ENCODE measurements at regions not wholly inside any gene's neighbourhood (a gene's known extent, or its start where the extent isn't known, plus 50 kb on each side); places are given as distances from the start of the nearest gene placed in this dataset.

DNA sequence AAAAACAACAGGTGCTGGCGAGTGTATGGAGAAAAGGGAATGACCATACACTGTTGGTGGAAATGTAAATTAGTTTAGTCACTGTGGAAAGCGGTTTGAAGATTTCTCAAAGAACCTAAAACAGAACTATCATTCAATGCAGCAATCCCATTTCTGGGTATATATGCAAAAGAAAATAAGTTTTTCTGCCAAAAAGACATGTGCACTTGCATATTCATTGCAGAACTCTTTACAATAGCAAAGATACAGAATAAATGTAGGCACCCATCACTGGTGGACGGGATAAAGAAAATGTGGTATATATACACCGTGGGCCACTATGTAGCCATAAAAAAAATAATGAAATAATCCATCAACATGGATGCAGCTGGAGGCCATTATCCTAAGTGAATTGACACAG is 105.1 kb upstream of the FSTL5 start:
- TF ChIP-seq, protein P1, sequence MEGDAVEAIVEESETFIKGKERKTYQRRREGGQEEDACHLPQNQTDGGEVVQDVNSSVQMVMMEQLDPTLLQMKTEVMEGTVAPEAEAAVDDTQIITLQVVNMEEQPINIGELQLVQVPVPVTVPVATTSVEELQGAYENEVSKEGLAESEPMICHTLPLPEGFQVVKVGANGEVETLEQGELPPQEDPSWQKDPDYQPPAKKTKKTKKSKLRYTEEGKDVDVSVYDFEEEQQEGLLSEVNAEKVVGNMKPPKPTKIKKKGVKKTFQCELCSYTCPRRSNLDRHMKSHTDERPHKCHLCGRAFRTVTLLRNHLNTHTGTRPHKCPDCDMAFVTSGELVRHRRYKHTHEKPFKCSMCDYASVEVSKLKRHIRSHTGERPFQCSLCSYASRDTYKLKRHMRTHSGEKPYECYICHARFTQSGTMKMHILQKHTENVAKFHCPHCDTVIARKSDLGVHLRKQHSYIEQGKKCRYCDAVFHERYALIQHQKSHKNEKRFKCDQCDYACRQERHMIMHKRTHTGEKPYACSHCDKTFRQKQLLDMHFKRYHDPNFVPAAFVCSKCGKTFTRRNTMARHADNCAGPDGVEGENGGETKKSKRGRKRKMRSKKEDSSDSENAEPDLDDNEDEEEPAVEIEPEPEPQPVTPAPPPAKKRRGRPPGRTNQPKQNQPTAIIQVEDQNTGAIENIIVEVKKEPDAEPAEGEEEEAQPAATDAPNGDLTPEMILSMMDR (IDR thresholded peaks at IDR 0.05), result no peak
- no peak for TF ChIP-seq POLR2AphosphoS5 (IDR thresholded peaks at IDR 0.05)
- no peak for TF ChIP-seq POLR2A (IDR thresholded peaks at IDR 0.05)
- TF ChIP-seq EP300 (IDR thresholded peaks at IDR 0.05), result no peak
